Spleen (tissue), 11 donors: ENCODE measurements at regions not wholly inside any gene's neighbourhood (a gene's known extent, or its start where the extent isn't known, plus 50 kb on each side); places are given as distances from the start of the nearest gene placed in this dataset.

Experiments used
- DNase-seq: peaks from one replicate; pipeline ENCODE4 v3.0.0-alpha.2; 2020
- H3K27ac ChIP-seq, 8 donors: fragments of 200-600 bp; sonication (generic) in 7 of 8; 1 replicate in 4 of 8; 2 replicates in 4 of 8; pipeline versions ENCODE4 v1.5.0 to v1.8.0; 2016 to 2021; ENCODE audit warnings: inconsistent platforms in 4 of 8, mild to moderate bottlenecking in 4 of 8, moderate library complexity in 1 of 8
- H3K27me3 ChIP-seq, 7 donors: fragments of 200-600 bp; sonication (generic) in 6 of 7; replicated peaks in 1 of 7; 1 replicate in 4 of 7; 2 replicates in 3 of 7; pipeline versions ENCODE4 v1.5.0 to v1.8.0; 2016 to 2021; ENCODE audit warnings: inconsistent platforms in 3 of 7, mild to moderate bottlenecking in 1 of 7
- H3K36me3 ChIP-seq, 6 donors: fragments of 200-600 bp; sonication (generic) in 5 of 6; 1 replicate in 4 of 6; 2 replicates in 2 of 6; pipeline versions ENCODE4 v1.5.0 to v1.8.0; 2016 to 2021; ENCODE audit warnings: inconsistent platforms in 2 of 6
- H3K4me1 ChIP-seq, 6 donors: fragments of 200-600 bp; sonication (generic) in 5 of 6; 1 replicate in 3 of 6; 2 replicates in 3 of 6; pipeline versions ENCODE4 v1.5.0 to v1.8.0; 2016 to 2021; ENCODE audit warnings: inconsistent platforms in 3 of 6
- H3K4me3 ChIP-seq, 8 donors: fragments of 200-600 bp; sonication (generic) in 7 of 8; 1 replicate in 4 of 8; 2 replicates in 4 of 8; pipeline versions ENCODE4 v1.5.0 to v1.8.0; 2016 to 2021; ENCODE audit warnings: inconsistent platforms in 4 of 8, mild to moderate bottlenecking in 4 of 8, moderate library complexity in 2 of 8
- H3K9me3 ChIP-seq, 8 donors: fragments of 200-600 bp; sonication (generic) in 7 of 8; 1 replicate in 4 of 8; 2 replicates in 4 of 8; pipeline versions ENCODE4 v1.5.0 to v1.8.0; 2016 to 2021; ENCODE audit warnings: inconsistent platforms in 4 of 8
- POLR2A ChIP-seq, 3 donors: fragments of 450-650 bp; IDR thresholded peaks; one replicate each; pipeline ENCODE4 v1.5.1; 2017; ENCODE audit warnings: antibody characterized with exemption in 3 of 3, mild to moderate bottlenecking in 1 of 3
- POLR2AphosphoS5 ChIP-seq, 3 donors: sonication (generic); formaldehyde crosslinking; IDR thresholded peaks; one replicate each; pipeline ENCODE4 v1.5.1; 2017; ENCODE audit warnings: antibody characterized with exemption in 3 of 3
- WGBS, 5 donors: extraction: QIAGEN DNeasy Blood & Tissue Kit in 3 of 5; methylation state at CpG; one replicate each; pipeline versions ENCODE4 v1.1.5 to v1.1.7; 2013 to 2018; 5-methylcytosine and 5-hydroxymethylcytosine counted together
- intact Hi-C: fragments of 100-400 bp; cut with DNase I; formaldehyde crosslinking; loops from one replicate; pipeline ENCODE4 v1.15.0; 2023; ENCODE audit warnings: low total_unique reads
- TF ChIP-seq, protein P1 (sequence below), 11 experiments: fragments of 200-600 bp in 7 of 11; fragments of 450-650 bp in 4 of 11; sonication (generic) in 4 of 11; IDR thresholded peaks in 8 of 11; conservative IDR thresholded peaks in 3 of 11; 1 replicate in 7 of 11; 2 replicates in 4 of 11; pipeline versions ENCODE4 v1.4.0 to v1.8.0; 2016 to 2021; ENCODE audit warnings: antibody characterized with exemption in 11 of 11, inconsistent platforms in 4 of 11, mild to moderate bottlenecking in 1 of 11
- donor health status: healthy with polysubstance abuse.
- donor health status: DM: no; HTN: no; CAD: no; lungs with moderate emphysema.
- donor health status: DM: no; HTN: no; CAD: no.
- donor health status: Bipolar disorder and iron deficiency.
- donor health status: healthy.
- donor health status: DM: no; HTN: no; CAD: no.
- donor health status: DM: yes; HTN: yes; CAD: no.

DNA sequence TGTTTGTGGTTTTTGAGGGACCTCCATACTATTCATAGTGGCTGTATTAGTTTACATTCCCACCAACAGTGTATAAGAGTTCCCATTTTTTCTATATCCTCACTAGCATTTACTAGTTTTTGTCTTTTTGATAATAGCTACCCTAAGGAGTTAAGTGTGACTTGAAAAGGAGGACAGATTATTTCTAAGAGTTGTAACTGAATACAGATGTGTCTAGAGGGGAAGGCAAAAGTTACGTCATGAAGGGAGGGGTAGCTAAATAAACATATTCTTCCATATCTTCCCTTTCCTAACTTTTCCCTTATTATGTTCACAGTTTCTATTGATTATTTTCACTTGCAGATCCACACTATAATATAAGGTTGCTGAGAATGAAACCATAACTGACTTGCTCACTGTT, 1315.7 kb upstream of the ZEB2 start:
- no peaks in the 10 kb centered on the region for H3K4me1 ChIP-seq

DNA sequence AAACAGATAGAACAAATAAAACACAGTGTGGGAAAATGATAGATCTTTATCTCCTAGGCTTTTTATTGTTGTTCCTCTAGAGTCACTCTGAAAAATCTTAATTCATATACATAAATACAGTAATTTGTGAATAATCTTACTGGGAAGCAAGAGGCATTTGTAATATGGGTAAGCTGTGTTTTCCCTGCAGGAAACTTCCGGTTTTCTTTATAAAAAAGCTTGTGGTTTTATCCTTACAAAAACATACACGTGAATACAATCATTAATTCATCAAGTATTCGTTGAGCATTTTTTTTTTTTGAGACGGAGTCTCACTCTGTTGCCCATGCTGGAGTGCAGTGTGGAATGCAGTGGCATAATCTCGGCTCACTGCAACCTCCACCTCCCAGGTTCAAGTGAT, 1312.8 kb upstream of the ZEB2 start:
- DNase-seq: no peak
- WGBS, 5 donors: 88 to 92% (median 89%) methylated on average over 5 of the region's 5 CpGs
- Histone ChIP-seq H3K9me3 (no peaks in the 10 kb centered on the region), H3K4me1 (no peaks in the 10 kb centered on the region), H3K27ac (no peak overlapping the region), H3K4me3 (no peak overlapping the region), H3K36me3 (no peaks in the 10 kb centered on the region), H3K27me3 (no peaks in the 10 kb centered on the region)
- intact Hi-C loops: no loop called here
- no peak for TF ChIP-seq POLR2AphosphoS5 (IDR thresholded peaks at IDR 0.05)

More for the DNA sequence above, 1315.7 kb upstream of the ZEB2 start:
- Histone ChIP-seq H3K4me3 (no peak overlapping the region), H3K27ac (no peak overlapping the region), H3K9me3 (no peaks in the 10 kb centered on the region), H3K36me3 (no peaks in the 10 kb centered on the region), H3K27me3 (no peaks in the 10 kb centered on the region)
- intact Hi-C loops: no loop called here
- WGBS, 5 donors: 89 to 98% (median 94%) methylated on average over 1 of the region's 1 CpG
- TF ChIP-seq, protein P1, sequence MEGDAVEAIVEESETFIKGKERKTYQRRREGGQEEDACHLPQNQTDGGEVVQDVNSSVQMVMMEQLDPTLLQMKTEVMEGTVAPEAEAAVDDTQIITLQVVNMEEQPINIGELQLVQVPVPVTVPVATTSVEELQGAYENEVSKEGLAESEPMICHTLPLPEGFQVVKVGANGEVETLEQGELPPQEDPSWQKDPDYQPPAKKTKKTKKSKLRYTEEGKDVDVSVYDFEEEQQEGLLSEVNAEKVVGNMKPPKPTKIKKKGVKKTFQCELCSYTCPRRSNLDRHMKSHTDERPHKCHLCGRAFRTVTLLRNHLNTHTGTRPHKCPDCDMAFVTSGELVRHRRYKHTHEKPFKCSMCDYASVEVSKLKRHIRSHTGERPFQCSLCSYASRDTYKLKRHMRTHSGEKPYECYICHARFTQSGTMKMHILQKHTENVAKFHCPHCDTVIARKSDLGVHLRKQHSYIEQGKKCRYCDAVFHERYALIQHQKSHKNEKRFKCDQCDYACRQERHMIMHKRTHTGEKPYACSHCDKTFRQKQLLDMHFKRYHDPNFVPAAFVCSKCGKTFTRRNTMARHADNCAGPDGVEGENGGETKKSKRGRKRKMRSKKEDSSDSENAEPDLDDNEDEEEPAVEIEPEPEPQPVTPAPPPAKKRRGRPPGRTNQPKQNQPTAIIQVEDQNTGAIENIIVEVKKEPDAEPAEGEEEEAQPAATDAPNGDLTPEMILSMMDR (IDR thresholded peaks at IDR 0.05 in 8 of 11, conservative IDR thresholded peaks at IDR 0.05 in 3 of 11): no peak
- no peak for TF ChIP-seq POLR2AphosphoS5 (IDR thresholded peaks at IDR 0.05)
- no peak for TF ChIP-seq POLR2A (IDR thresholded peaks at IDR 0.05)
- no peak for DNase-seq

DNA sequence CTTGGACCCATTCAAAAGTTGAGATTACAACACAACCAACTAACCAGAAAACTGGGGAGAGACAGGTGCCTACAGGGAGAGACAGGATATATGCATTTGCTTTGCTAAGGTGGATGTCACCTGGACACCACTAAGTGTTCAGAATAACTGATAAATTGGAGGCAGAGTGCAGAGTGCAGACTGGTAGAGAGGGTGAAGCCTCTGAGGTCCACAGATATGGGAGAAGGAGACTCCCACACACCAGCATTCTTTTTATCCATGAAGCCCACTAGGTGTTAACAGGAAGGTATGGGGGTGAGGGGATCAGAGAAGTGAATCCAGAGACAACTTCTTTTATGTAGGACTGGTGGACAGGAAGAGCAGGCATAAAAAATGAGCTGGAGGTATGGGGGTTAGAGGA, 1310.0 kb upstream of the ZEB2 start:
- H3K36me3 ChIP-seq: no peaks in the 10 kb centered on the region
- no peaks in the 10 kb centered on the region for H3K27me3 ChIP-seq
- H3K4me1 ChIP-seq: no peaks in the 10 kb centered on the region
- DNase-seq: no peak
- no peak for TF ChIP-seq POLR2AphosphoS5 (IDR thresholded peaks at IDR 0.05)
- TF ChIP-seq POLR2A (IDR thresholded peaks at IDR 0.05): no peak
- TF ChIP-seq, protein P1 (IDR thresholded peaks at IDR 0.05 in 8 of 11, conservative IDR thresholded peaks at IDR 0.05 in 3 of 11): no peak
- no peaks in the 10 kb centered on the region for H3K9me3 ChIP-seq
- intact Hi-C loops: no loop called here
- H3K4me3 ChIP-seq: no peak overlapping the region
- H3K27ac ChIP-seq: no peak overlapping the region

DNA sequence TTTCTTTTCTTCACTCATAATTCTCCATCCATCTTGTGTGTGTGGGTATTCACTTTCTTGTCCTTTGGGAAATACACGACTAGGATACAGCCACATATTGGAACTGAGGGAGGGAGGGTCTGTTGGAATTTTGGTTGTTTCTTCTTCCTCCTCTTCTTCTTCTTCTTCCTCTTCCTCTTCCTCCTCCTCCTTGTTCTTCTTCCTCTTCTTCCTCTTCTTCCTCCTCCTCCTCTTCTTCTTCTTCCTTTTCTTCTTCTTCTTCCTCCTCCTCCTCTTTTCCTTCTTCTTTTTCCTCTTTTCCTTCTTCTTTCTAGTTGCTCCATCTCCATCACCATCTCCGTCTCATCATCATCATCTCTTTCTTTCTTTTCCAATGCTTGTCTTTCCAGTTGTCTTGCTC, 1307.3 kb upstream of the ZEB2 start:
- H3K9me3 ChIP-seq: no peaks in the 10 kb centered on the region
- H3K4me1 ChIP-seq: no peaks in the 10 kb centered on the region
- no peak overlapping the region for H3K27ac ChIP-seq
- H3K4me3 ChIP-seq: no peak overlapping the region
- no peaks in the 10 kb centered on the region for H3K27me3 ChIP-seq
- 92 to 97% (median 93%) methylated on average over 2 of the region's 2 CpGs for WGBS, 5 donors
- no peaks in the 10 kb centered on the region for H3K36me3 ChIP-seq
- TF ChIP-seq POLR2A (IDR thresholded peaks at IDR 0.05) (no peak), POLR2AphosphoS5 (IDR thresholded peaks at IDR 0.05) (no peak)
- TF ChIP-seq, protein P1 (IDR thresholded peaks at IDR 0.05 in 8 of 11, conservative IDR thresholded peaks at IDR 0.05 in 3 of 11): no peak
- intact Hi-C loops: no loop called here
- no peak for DNase-seq

DNA sequence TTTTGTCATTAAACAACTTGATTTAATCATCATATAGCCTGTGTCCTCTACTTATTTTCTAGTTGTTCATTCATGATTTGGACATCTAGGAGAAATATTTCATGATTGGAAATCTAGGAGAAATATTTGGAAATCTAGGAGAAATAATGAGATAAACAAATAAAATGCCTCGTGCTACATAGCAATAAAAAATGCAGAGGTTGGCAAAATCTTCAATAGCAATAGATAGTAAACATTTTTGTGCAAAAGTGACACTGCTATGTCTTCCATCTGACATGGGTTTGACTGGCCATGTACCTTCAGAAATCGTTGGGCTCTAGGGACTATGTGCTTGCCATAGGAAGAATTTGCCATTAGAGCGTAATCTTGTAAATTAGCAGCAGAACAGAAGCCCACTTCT, 1304.5 kb upstream of the ZEB2 start:
- H3K4me1 ChIP-seq: no peaks in the 10 kb centered on the region
- intact Hi-C loops: no loop called here
- no peak overlapping the region for H3K27ac ChIP-seq
- no peaks in the 10 kb centered on the region for H3K9me3 ChIP-seq
- no peaks in the 10 kb centered on the region for H3K27me3 ChIP-seq
- TF ChIP-seq POLR2A (IDR thresholded peaks at IDR 0.05) (no peak), POLR2AphosphoS5 (IDR thresholded peaks at IDR 0.05) (no peak)
- TF ChIP-seq, protein P1 (IDR thresholded peaks at IDR 0.05 in 8 of 11, conservative IDR thresholded peaks at IDR 0.05 in 3 of 11): no peak
- no peak overlapping the region for H3K4me3 ChIP-seq
- WGBS, 5 donors: 84 to 91% (median 87%) methylated on average over 3 of the region's 3 CpGs
- H3K36me3 ChIP-seq: no peaks in the 10 kb centered on the region
- no peak for DNase-seq
